Fibroblast of mammary gland (primary cell): ENCODE measurements at regions not wholly inside any gene's neighbourhood (a gene's known extent, or its start where the extent isn't known, plus 50 kb on each side); places are given as distances from the start of the nearest gene placed in this dataset.

Experiments used
- DNase-seq: peaks from one replicate; pipeline ENCODE4 v3.0.0-alpha.2; 2010; ENCODE audit warnings: low read depth
- H3K4me3 ChIP-seq: 2 replicates; pipeline ENCODE4 v1.5.1; 2011; ENCODE audit warnings: low read depth, mild to moderate bottlenecking, low read length, moderate library complexity; ENCODE audit not compliant: control insufficient read depth
- TF ChIP-seq, protein P1 (sequence below): conservative IDR thresholded peaks from 2 replicates; pipeline ENCODE4 v1.5.1; 2011; ENCODE audit warnings: low read depth, low read length, inconsistent platforms; ENCODE audit not compliant: control insufficient read depth, insufficient read depth

DNA sequence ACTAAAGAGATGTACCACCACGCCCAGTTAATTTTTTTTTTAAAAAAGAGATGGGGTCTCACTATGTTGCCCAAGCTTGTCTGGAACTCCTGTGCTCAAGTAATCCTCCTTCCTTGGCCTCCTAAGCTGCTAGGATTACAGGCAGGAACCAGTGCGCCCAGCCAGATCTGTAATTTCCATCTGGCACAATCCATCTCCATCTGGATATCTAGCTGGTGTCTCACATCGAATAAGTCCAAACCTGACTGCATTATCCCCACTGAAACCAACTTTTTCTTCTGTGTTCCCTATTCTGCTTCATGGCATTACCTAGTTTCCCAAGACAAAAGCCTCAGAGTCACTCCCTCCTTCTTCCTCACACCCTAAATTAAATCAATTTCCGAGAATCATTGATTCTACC is 125.8 kb upstream of the TEX13C start:
- DNase-seq, result no peak
- TF ChIP-seq, protein P1, sequence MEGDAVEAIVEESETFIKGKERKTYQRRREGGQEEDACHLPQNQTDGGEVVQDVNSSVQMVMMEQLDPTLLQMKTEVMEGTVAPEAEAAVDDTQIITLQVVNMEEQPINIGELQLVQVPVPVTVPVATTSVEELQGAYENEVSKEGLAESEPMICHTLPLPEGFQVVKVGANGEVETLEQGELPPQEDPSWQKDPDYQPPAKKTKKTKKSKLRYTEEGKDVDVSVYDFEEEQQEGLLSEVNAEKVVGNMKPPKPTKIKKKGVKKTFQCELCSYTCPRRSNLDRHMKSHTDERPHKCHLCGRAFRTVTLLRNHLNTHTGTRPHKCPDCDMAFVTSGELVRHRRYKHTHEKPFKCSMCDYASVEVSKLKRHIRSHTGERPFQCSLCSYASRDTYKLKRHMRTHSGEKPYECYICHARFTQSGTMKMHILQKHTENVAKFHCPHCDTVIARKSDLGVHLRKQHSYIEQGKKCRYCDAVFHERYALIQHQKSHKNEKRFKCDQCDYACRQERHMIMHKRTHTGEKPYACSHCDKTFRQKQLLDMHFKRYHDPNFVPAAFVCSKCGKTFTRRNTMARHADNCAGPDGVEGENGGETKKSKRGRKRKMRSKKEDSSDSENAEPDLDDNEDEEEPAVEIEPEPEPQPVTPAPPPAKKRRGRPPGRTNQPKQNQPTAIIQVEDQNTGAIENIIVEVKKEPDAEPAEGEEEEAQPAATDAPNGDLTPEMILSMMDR, result no peak

DNA sequence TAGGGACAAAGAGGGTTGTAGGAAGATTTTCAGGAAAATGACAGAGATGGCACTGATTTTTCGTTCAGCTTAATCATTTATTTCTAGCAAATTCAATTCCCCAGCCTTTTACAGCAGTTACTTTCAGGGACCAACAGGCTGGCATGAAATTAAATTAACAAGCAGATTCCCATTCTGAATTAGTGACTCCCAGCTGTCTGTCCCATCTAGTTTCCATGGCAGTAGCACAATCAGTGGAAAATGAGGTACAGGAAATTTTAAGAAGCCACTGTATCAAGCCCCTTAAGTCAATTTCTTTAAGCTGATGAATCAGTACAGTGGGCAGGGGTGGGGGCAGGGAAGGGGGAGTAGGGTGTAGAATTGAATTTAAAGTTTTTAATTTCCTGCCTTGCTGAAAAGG is 121.1 kb upstream of the TEX13C start:
- no peak overlapping the region for H3K4me3 ChIP-seq
- TF ChIP-seq, protein P1, result no peak
- no peak for DNase-seq

More for the DNA sequence above, 125.8 kb upstream of the TEX13C start:
- no peak overlapping the region for H3K4me3 ChIP-seq

GRCh38 chrX:125202591-125203248 is 117.0 kb upstream of the TEX13C start:
- no peak for DNase-seq
- H3K4me3 ChIP-seq, result no peak overlapping the region
- TF ChIP-seq, protein P1, result no peak

DNA sequence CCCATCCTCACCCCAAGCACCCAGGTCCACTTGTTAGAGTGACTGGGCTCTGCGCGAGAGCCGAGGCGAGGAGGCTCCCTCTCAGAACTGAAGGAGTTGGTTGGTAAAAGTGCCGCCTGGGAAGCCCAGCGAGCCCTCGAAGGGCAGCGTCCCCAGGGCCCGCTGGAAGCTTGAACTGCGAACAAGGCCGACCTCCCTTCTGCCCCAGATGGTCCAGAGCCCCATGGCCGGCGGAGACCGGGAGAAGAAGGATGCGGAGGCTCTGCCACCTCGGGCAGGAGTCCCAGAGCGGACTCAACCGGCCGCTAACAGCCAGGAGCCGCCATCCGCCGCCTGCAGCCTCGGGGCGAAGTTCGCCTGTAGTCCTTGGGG is 116.3 kb upstream of the TEX13C start:
- DNase-seq, result no peak
- TF ChIP-seq, protein P1, result no peak
- no peak overlapping the region for H3K4me3 ChIP-seq

DNA sequence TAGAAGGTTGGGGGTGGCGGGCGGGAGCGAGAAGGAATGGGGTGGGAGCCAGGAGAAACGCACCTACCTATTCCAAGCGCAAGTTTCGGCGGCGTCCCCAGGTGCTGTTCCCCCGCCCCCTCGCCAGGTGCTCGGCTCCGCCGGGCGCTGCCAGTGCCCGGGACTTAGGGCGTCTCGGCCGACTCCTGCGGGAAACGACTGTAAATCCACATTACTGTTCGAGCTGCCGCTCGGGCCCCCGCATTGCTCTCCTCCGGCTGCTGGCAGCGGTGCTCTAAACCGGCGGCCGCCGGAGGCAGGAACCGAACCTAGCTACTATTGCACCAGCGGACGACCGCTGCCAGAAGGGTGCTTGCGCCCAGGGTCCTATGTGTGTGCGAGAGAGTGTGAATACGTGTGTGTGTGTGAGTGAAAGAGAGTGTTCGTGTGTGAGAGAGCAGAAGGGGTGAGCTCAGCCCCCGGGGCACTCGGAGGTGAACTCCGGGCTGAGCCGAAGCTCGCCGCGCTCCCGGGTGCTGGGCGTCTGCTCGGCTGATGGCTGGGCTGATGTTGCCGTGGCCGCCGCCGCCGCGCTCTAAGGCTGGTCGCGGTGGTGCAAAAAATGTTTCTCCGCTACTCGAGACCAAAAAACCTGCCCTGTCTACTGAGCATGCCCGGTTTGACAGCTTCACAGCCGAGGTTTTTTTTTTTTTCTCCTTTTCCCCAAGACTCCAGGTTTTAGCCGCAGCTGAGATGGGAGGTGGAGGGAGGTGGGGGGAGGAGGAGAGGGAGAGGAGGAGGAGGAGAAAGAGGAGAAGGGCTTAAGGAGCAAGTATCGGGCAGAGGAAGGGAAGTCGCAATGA is 115.7 kb upstream of the TEX13C start:
- H3K4me3 ChIP-seq, result no peak overlapping the region
- TF ChIP-seq, protein P1, result no peak
- no peak for DNase-seq

DNA sequence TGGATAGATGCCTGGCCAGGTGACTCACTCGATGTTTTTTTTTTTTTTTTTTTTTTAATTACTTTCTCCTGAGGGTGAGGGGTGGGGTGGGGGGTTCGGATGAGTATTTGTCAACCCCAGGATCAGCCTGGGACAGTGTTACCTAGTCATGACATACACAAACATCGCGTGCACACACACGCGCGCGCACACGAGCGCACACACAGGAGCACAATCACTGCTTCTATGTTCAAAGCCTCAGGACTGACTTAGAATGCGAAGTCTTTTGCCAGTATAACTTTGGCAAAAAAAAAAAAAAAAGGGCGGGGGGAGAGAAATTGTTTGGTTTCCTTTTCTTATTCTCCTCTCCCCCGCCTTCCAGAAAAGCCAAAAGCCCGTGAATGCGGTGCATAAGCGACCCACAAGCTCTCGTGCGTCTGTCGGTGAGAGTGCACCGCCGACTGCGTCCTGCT is 115.0 kb upstream of the TEX13C start:
- TF ChIP-seq, protein P1, result no peak
- no peak overlapping the region for H3K4me3 ChIP-seq
- DNase-seq, result no peak
